SIG-M5 (cell line): ENCODE measurements at regions not wholly inside any gene's neighbourhood (a gene's known extent, or its start where the extent isn't known, plus 50 kb on each side); places are given as distances from the start of the nearest gene placed in this dataset.
"Not testable (repeated sequence)": the region's sequence is repeated elsewhere in the genome, so short reads cannot be mapped to it uniquely, and the experiment has no call there.

ENCODE experiments used
- DNase-seq: peaks from one replicate; lab custom pipeline; 2025; lab: John Stamatoyannopoulos, UW

DNA sequence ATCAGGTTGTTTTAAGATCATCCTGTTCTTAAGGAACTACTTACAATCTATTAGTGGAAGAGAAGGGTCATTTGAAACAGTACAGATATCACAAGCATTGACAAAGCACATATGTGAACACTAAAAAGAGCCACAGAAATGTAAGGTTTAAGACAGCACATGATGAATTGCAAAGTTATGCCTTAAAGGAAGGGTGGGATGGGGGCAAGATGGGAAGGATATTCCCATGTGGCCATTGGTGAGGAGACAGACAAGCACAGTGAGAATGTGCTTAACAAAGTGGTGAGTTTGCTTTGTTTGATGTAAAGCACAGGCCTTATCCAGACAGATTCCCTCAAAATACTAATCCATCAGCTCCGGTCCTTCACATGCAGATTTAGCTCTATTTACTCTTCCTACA, 151.6 kb upstream of the IVNS1ABP start:
- no peak for DNase-seq

DNA sequence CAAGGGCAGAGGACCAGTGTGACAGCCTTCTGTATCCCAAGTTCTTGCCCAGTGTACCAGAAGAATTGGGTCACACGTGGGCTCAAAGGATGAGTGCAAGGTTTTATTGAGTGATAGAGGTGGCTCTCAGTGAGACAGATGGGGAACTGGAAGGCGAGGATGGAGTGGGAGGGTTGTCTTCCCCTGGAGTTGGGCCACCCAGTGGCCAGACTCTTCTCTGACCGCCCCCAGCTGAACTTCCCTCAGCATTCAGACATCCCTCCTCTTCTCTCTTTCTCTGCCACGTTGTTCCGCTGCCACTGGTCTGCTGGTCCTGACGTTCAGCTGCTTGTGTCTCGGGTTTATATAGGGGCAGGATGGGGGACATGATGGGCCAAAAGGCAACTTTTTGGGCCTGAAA, 150.1 kb upstream of the IVNS1ABP start:
- DNase-seq, result no peak

DNA sequence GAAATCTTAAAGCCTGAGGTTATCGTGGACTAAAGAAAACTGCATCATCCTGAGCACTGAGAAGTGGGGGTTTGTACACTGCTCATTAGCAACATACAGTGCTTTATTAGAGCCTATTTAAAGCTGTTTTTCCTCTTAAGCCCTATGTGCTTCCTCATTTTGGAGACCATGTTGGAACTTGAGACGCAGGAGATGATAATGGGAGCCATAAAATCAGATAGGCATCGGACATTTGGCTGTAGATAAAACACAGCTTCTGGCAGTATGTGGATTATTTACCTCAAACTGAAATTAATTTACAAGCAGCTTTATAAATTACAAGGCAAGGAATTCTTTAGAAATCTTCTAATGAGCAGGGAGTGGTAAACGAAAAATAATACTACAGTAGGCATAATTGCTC, 147.7 kb upstream of the IVNS1ABP start:
- DNase-seq, result no peak

DNA sequence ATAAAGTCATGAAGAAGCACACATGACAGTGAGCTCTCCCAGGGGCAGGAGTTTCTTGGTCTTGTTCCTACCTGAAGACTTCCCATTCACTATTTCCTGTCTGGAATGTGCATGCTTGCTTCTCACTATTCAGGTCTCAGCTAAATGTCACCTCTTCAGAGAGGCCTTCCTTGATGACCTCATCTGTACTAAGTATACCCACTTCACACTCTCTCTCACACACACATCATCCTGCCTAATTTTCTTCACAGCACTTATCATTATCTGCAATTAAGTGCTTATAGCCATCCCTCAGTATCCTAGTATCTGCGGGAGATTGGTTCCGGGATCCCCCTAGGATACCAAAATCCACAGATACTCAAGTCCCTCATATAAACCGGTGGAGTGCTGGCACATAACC, 146.4 kb upstream of the IVNS1ABP start:
- no peak for DNase-seq

DNA sequence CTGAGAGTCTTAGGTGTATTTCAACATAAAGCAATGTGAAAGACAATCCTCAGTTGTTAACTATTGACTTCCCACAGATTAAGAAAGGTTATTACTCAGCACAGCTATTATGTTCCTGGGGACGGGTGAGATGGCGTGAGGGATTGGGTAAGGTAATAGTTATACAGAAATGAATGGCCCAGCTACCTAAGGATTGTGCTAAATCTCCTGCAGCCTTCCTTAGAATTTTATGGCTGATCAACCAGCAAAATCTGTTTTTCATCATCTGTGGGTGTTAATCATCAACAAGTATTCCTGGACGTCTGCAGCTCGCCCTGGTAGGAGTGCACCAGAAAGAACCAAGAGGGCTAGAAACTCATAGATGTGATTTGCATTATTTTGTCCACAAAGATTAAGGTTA, 146.0 kb upstream of the IVNS1ABP start:
- DNase-seq, result no peak

DNA sequence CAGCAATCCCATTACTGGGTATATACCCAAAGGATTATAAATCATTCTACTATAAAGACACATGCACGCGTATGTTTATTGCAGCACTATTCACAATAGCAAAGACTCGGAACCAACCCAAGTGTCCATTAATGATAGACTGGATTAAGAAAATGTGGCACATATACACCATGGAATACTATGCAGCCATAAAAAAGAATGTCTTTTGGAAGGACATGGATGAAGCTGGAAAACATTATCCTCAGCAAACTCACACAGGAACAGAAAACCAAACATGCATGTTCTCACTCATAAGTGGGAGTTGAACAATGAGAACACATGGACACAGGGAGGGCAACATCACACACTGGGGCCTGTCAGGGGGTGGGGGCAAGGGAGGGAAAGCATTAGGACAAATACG, 143.7 kb upstream of the IVNS1ABP start:
- DNase-seq, result not testable (repeated sequence)

DNA sequence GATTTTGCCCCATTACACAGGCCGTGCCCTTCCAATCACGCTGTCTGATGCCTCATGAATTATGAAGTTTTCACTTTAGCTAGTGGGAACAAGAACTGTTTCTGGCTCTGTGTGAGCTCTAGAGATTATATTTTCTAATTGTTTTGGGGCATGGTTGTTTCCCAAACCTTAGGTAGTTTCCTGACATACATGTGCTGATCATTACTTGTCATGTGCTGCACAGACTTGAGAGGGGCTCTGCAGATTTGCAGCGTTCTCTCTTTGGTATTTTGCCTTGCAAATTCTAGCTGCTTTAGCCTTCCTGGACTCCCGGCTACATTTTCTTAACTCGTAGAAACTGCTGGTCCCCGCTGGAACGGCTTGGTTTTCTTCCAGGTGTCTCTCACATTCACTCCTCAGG, 142.1 kb upstream of the IVNS1ABP start:
- DNase-seq, result no peak

DNA sequence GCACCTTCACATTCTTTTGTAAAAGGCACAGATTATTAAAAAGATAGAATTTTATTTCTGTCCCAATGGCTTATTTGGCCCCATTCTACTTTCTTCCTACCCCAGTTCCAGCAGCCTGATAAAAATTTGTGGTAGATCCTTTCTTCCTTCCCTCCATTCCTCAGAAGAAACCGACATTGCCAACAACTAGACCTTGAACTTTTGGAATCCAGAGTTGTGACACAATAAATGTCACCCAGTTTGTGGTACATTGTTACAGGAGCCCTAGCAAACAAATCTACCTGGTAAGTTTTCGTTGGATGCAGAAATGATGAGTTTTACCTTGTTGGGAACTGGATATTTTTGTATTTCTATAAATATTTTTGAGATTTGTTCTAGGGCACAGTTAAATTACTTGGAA, 141.6 kb upstream of the IVNS1ABP start:
- no peak for DNase-seq

DNA sequence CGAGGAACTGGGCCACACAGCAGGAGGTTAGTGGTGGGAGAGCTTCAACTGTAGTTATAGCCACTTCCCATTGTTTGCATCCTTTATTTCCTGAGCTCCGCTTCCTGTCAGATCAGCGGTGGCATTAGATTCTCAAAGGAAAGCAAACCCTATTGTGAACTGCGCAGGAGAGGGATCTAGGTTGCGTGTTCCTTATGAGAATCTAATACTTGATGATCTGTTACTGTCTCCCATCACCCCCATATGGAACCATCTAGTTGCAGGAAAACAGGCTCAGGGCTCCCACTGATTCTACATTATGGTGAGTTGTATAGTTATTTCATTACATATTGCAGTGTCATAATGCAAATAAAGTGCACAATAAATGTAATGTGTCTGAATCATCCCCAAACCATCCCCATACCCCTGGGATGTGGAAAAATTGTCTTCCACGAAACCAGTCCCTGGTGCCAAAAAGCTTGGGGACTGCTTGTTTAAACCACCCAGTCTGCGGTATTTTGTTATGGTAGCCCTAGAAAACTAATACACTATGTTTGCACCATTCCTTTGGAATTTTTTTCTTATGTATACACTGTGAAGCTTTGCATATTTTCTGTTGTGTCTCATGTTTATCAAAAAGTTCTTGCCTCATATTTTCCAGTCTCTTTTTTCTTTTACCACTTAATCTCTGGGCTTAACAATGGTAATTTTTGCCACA, 136.6 kb upstream of the IVNS1ABP start:
- DNase-seq, result no peak

DNA sequence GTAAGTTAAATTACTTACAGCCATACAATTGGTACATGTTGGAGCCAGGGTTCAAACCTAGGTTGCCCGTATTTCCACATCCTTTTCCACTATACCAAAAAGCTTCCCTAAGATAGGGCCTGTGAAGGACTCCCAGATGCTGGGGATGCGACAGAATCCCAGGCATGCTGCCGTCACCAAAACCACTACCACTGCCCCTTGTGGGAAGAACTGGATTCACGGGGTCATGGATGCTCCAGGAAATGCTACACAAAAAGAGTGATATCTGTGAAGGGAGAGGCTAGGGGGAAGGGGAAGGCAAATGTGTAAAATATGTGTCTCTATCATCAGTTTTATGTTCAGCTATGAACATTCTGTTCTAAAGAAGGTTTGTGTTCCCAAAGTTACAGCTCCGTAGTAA, 133.9 kb upstream of the IVNS1ABP start:
- DNase-seq, result no peak

DNA sequence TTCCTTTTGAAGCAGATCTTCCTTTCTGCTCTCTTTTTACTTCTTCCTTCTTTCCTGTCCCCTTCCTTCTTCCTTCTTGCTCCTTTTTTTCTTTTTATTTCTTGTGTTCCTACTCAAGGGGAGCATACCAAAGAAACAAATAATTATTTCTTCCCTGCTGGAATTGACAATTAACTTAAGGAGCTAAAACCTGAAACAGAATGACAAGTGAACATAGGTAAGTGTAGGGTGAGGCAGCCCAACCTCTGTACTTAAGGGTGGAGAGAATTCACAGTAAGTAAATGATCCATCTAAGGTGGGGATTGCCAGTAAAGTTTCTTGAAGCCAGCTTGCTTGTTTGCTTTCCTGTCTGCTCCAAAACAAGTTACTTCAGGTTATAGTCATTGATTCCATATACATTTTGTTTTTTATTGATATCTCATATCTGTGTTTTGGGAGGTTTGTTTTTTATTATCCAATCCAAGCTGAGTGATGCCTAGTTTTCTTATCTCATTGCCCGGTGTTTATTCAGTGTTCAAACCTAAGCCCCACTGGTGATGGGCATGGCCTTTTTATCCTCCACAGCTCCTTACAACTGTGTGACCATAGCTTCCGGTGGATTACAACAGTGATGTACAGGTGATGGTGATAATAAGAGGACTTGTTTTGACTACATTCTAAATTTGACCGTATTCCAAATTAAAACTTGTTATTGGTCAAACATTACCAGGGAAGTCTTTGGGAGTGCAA, 133.2 kb upstream of the IVNS1ABP start:
- no peak for DNase-seq

DNA sequence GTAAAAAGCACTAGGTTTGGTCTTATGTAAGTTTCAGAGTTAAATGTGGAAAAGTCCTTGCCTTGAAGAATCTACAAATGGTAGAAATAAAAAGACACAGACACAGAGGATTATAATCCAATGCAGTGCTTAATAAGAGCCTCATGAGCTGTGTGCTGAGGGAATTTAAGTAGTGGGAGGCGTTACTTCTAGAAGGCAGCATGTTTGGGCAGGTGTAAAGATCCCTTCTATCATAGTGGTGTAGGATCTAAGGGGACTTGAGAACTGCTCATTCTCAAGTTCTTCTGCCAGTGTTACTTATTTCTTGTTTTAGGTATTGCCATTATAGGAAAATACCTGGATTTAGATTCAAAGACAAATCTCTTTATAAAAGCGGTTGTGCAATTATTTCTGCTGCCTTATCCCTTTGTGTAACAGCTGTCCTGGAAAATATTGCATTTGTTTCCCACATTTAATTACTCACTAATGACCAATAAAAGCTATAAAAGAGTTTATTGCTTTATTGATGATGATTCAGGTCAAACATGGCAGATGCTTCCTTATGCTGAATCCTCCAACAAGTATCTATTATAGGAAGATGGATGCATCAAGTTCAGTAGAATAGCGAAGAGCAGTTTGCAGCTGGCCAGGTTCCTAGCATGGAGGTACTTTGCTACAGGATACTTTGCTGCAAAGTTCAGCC, 132.5 kb upstream of the IVNS1ABP start:
- DNase-seq, result no peak

DNA sequence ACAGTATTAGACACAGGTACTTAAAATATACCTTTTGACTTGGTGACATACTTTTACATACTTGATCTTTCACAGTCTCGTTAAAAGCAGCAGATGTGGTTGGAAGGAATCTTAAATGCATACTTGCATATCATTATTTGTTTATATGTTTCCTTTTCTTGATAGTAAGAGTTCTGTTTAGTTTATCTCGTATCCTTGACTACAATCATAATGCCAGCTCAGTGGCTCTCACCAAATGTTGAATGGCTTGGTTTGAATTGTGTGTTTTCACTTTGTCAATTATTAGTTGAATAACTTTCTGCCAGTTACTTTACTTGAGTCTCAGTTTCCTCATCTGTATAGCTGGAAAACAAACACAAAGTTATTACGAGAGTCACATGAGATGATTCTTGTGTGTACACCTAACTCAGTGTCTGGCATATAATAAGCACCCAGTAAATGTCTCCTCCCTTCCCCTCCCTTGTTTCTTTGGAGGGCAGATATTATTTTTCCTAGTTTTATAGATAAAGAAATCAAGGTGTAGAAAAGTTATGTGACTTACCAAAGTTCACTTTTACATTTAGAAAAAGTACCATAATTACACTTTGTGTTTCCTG, 131.6 kb upstream of the IVNS1ABP start:
- no peak for DNase-seq

DNA sequence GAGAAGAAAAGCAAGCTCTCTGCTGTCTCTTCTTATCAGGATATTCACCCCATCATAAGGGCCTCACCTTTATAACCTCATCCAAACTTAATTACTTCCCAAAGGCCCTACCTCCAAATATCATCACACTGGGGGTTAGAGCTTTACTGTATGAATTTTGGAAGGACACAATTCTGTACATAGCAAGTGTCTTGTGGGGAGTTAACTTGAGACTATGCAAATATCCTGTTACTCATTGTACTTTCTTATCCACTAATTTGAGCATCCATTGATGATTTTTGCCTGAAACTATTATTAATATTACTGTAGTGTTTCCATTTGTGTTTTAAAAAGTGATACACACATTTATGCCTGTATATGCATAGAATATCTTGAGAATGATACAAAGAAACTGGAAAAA, 129.1 kb upstream of the IVNS1ABP start:
- no peak for DNase-seq

DNA sequence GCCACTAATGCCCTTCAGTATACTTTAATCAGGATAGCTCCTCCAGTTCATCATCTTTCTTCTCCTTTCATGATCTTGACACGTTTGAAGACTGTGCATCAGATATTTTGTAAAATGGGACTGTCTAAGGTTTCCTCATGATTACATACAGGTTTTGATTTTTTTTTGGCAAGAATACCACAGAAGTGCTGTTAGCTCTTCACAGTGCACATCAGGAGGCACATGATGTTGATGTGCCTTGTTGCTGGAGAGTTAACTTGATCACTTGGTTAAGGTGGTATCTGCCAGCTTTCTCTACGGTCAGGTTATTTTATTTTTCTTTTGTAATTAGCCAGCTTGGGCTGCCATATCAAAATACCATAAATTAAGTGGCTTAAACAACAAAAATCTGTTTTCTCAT, 128.6 kb upstream of the IVNS1ABP start:
- no peak for DNase-seq

DNA sequence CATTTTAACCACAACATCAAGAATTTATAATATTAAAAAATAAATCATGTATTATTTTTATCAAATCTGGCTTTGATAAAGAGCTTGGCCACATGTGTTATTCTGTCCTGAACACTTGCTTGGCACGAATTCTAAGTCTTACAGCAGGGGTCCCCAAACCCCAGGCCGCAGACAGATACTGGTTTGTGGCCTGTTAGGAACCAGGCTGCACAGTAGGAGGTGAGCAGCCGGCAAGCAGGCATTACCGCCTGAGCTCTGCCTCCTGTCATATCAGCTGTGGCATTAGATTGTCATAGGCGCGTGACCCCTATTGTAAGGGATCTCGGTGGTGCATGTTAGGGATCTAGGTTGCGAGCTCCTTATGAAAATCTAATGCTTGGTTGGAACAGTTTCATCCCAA, 127.6 kb upstream of the IVNS1ABP start:
- DNase-seq, result no peak

DNA sequence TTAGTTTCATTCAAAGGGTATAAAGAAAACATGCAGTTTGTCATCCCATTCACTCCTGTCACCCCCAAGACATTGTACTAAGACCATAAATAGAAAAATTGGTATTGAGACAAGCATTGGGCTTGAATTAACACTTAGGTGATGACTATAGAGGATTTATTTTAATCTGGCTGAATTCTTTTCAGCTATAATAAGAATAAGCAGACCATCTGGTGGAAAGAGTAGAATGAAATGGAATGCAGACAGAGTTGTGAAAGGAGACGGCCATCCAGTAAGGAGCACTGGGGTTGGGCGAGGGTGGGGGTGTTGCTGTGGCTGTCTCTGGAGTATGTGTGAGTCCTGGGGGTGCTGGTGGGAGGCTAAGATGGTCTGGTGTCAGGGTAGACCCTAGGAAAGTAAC, 125.0 kb upstream of the IVNS1ABP start:
- no peak for DNase-seq

DNA sequence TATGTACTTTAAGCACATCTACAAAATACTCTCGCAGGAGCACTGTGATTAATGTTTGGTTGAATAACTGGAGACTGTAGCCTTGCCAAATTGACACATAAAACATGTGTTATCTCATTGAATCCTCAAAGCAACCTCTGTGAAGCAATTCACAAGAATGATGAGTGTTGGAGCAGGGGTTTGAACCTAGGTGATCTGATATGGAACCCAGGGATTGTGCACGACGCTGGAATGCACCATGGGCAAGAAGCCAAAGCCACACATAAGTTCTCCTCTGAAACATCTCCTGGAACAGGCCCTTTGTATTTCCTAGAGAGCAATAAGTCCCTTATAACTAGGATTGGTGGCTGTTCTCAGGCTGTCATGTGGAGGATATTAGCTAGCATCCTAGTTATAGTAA, 124.6 kb upstream of the IVNS1ABP start:
- no peak for DNase-seq

DNA sequence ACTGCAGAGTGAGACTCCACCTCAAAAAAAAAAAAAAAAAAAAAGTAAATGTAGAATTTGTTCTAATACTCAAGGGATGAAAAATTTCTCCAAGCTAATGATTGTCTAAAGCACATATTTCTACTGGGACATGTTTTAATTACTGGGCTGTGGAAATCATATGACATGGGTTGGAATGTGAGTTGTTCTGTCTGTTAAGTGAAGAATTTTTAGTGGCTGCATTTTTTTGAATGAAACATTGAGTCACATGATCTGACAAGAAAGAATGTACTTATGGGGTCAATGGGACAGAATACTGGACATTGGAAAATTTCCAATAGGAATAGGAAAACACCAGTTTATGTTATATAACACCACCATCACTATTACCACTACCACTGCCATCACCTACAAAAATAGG, 123.8 kb upstream of the IVNS1ABP start:
- DNase-seq, result no peak

DNA sequence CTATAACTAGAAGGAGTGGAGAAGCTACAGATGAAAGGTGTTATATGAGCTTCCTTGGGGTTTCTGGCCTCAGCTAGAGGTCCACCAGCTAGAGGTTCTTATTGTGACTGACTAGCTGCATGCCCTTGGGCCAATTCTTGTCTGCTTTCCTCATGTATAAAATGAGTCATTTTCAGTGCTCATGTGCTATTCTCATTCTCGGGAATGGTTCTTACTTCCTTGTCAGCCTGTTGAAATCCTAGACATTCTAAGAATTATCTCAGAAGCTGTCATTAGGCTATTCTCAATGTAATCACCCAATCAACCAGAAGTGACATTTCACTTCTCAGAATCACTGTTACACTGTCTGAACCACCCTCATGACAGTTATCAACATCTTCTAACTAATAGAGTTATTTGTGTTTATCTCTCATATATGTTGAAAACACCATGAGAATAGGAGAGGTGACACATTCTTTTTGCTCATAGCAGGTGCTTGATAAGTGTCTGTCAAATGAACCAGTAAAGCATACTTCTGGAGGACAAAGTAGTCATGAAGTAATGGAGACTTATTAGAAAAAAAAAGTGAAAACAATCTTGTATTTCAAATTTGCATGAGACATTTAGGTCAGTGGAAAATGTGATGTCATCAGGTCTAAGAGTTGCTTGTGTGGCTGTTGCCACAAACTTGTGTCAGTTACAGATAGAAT, 122.8 kb upstream of the IVNS1ABP start:
- DNase-seq, result no peak

DNA sequence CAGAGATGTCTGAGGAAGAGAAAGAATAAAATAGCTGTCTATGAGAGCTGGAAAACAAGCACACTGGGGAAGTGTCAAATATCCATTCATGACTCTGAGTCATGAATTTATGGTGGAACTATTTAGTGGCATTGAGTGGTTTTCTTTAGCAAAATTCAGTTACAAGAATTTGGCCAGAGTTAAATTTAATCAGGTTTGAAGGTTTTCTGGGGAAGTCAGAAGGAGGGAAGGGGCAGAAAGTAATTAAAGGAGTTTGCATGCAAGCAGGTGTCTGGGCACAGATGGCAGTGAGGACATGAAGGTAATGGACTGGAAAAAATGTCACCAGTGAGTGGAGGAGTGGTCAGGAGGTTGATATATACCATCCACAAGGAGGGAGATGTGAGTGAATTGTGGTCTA, 121.9 kb upstream of the IVNS1ABP start:
- no peak for DNase-seq

DNA sequence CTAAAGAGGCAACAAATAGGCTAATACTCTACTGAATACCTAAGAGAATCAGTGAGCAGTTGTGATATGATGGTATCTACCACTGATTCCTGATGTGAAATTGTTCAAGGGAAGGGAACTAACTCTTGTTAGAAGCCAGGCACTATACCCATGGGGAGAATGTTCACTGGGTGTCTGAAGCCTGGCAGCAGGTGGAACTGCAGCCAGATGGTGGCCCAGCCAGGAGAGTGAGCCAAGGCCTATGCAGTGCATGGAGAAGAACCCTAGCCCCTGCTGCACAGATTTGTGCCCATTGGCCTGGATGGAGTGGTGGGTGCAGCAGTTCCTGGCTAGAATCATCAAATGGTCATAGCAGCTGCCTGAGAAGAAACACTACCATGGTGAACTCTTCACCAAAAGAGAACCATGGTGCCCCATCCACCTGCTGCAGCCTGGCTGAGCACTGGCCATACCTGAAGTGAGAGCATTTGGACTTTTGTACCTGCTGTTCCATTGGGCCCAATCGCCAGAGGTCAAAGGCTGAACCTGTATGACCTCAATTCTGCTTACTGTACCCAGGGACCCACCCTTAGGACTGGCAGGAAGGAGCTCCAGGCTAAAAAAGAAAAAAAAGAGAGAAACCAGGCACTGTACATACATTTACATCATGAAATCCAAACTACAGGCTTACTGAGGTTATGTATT, 118.8 kb upstream of the IVNS1ABP start:
- DNase-seq, result no peak
